Left lung (tissue), 4 donors: ENCODE measurements at regions not wholly inside any gene's neighbourhood (a gene's known extent, or its start where the extent isn't known, plus 50 kb on each side); places are given as distances from the start of the nearest gene placed in this dataset.

Source experiments
- ATAC-seq: fragments of 200-7000 bp; cut with Tn5 transposase; one replicate; pipeline ENCODE4 v1.9.1; 2020; ENCODE audit warnings: moderate library complexity
- DNase-seq, 4 donors: peaks; one replicate each; pipeline ENCODE4 v3.0.0-alpha.2; 2013 to 2020
- H3K27ac ChIP-seq, 2 donors: fragments of 200-600 bp; sonication (generic) in 1 of 2; one replicate each; pipeline versions ENCODE4 v1.5.0 to v1.8.0; 2020 to 2021
- H3K27me3 ChIP-seq, 2 donors: fragments of 200-600 bp; sonication (generic) in 1 of 2; one replicate each; pipeline versions ENCODE4 v1.5.0 to v1.8.0; 2020 to 2021
- H3K36me3 ChIP-seq, 2 donors: fragments of 200-600 bp; sonication (generic) in 1 of 2; one replicate each; pipeline versions ENCODE4 v1.5.0 to v1.8.0; 2020 to 2021
- H3K4me1 ChIP-seq, 2 donors: fragments of 200-600 bp; one replicate each; pipeline ENCODE4 v1.8.0; 2021
- H3K4me3 ChIP-seq, 2 donors: fragments of 200-600 bp; sonication (generic) in 1 of 2; one replicate each; pipeline versions ENCODE4 v1.5.0 to v1.8.0; 2020 to 2021; ENCODE audit warnings: mild to moderate bottlenecking in 1 of 2
- H3K9me3 ChIP-seq, 2 donors: fragments of 200-600 bp; sonication (generic) in 1 of 2; one replicate each; pipeline versions ENCODE4 v1.5.0 to v1.8.0; 2020 to 2021
- CTCF ChIP-seq, 2 donors: fragments of 200-600 bp; sonication (generic) in 1 of 2; IDR thresholded peaks; one replicate each; pipeline versions ENCODE4 v1.5.0 to v1.8.0; 2021; ENCODE audit warnings: antibody characterized with exemption in 2 of 2
- intact Hi-C, 2 donors: fragments of 100-400 bp; cut with DNase I; formaldehyde crosslinking; loops; one replicate each; pipeline versions ENCODE4 v1.11.2 to v1.14.2; 2022
- donor health status: DM: no; HTN: yes; CAD: no.
- donor health status: DM: no; HTN: no; CAD: no.

GRCh38 chr7:83872501-83872900, 223.6 kb upstream of the SEMA3E start:
- Histone ChIP-seq H3K4me3 (no peak overlapping the region), H3K4me1 (no peaks in the 10 kb centered on the region), H3K27me3 (no peaks in the 10 kb centered on the region), H3K36me3 (no peaks in the 10 kb centered on the region), H3K27ac (no peak overlapping the region), H3K9me3 (no peaks in the 10 kb centered on the region)
- intact Hi-C loops = no loop called here
- DNase-seq (no peak), ATAC-seq (no peak)
- TF ChIP-seq CTCF (IDR thresholded peaks at IDR 0.05) = no peak

- H3K27ac ChIP-seq = no peak overlapping the region
- no peaks in the 10 kb centered on the region for H3K27me3 ChIP-seq
- H3K9me3 ChIP-seq = no peaks in the 10 kb centered on the region
- no peak for TF ChIP-seq CTCF (IDR thresholded peaks at IDR 0.05)
- no peaks in the 10 kb centered on the region for H3K4me1 ChIP-seq
- H3K36me3 ChIP-seq = no peaks in the 10 kb centered on the region
- intact Hi-C loops = no loop called here
- no peak for ATAC-seq
- H3K4me3 ChIP-seq = no peak overlapping the region
- no peak for DNase-seq
These were observed 221.6 kb upstream of the SEMA3E start for GRCh38 chr7:83870515-83870914.

GRCh38 chr7:83866582-83866981, 217.6 kb upstream of the SEMA3E start:
- no peaks in the 10 kb centered on the region for H3K27me3 ChIP-seq
- H3K36me3 ChIP-seq = no peaks in the 10 kb centered on the region
- no peak for TF ChIP-seq CTCF (IDR thresholded peaks at IDR 0.05)
- H3K9me3 ChIP-seq = no peaks in the 10 kb centered on the region
- no peaks in the 10 kb centered on the region for H3K4me1 ChIP-seq
- no peak overlapping the region for H3K4me3 ChIP-seq
- no peak overlapping the region for H3K27ac ChIP-seq
- ATAC-seq (no peak), DNase-seq (no peak)
- intact Hi-C loops = no loop called here

GRCh38 chr7:83864551-83864950, 215.6 kb upstream of the SEMA3E start:
- ATAC-seq (no peak), DNase-seq (no peak)
- Histone ChIP-seq H3K4me1 (no peaks in the 10 kb centered on the region), H3K27ac (no peak overlapping the region), H3K4me3 (no peak overlapping the region), H3K27me3 (no peaks in the 10 kb centered on the region), H3K9me3 (no peaks in the 10 kb centered on the region), H3K36me3 (no peaks in the 10 kb centered on the region)
- no peak for TF ChIP-seq CTCF (IDR thresholded peaks at IDR 0.05)
- intact Hi-C loops = no loop called here

- Histone ChIP-seq H3K27ac (no peak overlapping the region), H3K4me3 (no peak overlapping the region), H3K9me3 (no peaks in the 10 kb centered on the region), H3K36me3 (no peaks in the 10 kb centered on the region), H3K4me1 (no peaks in the 10 kb centered on the region), H3K27me3 (no peaks in the 10 kb centered on the region)
- DNase-seq (no peak), ATAC-seq (no peak)
- TF ChIP-seq CTCF (IDR thresholded peaks at IDR 0.05) = no peak
- intact Hi-C loops = no loop called here
These were observed 215.0 kb upstream of the SEMA3E start for GRCh38 chr7:83863906-83864305.
